Inflammatory macrophage (primary cell): ENCODE measurements at regions not wholly inside any gene's neighbourhood (a gene's known extent, or its start where the extent isn't known, plus 50 kb on each side); places are given as distances from the start of the nearest gene placed in this dataset.
A peak's percentile ranks its signal among the peaks of the same experiment; 100 is the strongest.

Experiments
- DNase-seq, 2 donors: peaks; one replicate each; pipeline ENCODE4 v3.0.0-alpha.2; 2020 to 2022

GRCh38 chrX:80098038-80098437 lies 83.5 kb downstream of the TBX22 start:
- no peak for DNase-seq

DNA sequence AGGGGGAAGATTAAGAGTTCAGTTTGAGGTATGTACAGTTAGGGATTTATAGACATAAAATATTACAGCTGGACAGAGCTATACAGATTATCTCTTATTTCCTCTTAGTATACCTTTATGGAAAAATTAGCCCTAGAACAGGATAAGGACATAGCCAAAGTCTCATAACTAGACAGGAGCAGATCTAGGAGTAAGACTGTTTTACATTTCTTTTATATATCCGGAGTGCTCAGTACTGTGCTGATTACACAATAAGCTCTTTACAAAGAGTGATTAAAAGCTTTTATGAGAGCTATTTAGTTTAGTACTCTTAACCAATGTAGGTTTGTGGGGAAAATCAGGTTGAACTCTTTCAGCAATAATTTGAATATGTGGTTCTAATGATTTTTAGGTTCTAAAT lies 105.8 kb downstream of the TBX22 start:
- DNase-seq, result no peak

DNA sequence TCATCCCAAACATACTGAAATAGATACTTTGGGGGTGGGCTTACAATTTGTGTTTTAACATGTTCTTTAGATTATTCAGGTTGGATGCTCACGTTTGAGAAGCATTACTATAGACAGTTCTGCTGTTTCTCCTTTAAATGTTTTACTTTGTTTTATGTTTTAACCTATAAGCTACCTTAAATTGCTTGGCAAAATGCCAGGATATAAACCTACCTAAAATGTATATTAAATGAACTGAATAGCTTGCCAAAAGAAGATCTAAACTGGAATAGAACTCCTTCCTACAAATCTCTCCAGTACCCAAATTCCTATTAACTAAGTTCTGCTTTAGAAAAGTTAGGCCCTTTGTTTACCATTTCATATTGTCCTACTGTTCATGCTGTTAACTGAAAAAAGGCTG lies 124.4 kb downstream of the TBX22 start:
- DNase-seq, result no peak

DNA sequence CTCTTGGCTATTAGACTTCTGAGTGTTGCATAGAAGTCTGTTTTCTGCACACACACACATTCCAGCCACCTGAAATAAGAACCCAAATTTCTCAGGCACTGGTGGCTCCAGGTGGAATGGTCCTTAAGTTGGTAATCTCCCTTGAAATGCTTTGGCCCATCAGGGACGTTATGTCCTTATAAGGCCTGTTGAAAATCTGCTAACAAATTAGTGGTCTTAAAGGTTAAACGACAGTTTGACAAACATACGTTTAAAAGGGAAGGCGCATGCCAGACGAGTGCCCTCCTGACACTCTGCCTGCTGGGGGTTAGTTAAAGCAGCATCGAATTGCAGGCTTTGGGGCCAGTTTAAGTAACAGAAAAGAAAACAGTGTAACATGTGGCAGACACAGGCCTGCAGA lies 125.0 kb downstream of the TBX22 start:
- DNase-seq, result no peak

DNA sequence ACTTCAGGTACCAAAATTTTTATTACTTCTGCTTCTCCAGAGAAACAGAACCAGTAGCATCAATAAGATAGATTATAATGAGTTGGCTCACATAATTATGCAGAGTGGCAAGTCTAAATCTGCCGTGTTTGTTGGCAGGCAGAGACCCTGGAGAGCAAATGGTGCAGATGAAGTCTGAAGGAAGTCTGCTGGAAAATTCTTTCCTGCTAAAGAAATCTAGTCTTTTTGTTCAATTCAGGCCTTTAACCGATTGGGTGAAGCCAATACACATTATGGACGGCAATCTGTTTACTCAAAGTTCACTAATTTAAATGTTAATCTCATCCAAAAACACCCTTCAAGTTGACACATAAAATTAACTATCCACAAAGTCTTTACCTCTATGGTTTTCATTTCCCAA lies 156.0 kb downstream of the TBX22 start:
- no peak for DNase-seq

DNA sequence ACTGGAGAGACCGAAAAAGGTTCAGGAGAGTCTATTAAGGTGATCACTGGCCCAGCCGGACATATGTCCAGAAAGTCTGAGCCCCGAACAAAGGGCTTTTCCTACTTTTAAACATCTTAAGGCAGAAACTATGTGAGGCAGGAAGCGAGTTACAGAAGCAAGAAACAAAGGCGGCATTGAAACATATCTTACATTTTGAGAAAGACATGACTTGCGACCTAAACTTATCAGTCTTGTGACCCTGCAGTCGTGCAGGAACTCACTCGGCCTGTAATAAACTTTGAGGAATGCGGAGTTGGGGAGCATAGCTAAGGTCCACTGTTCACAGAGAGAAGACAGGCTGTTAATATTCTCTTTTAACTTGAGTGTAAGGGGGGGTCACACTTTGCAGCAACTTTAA lies 158.7 kb downstream of the TBX22 start:
- DNase-seq, result no peak

GRCh38 chrX:80174925-80175574 lies 160.5 kb downstream of the TBX22 start:
- no peak for DNase-seq

GRCh38 chrX:80181079-80181478 lies 166.5 kb downstream of the TBX22 start:
- no peak for DNase-seq

GRCh38 chrX:80184854-80185253 lies 170.3 kb downstream of the TBX22 start:
- no peak for DNase-seq

DNA sequence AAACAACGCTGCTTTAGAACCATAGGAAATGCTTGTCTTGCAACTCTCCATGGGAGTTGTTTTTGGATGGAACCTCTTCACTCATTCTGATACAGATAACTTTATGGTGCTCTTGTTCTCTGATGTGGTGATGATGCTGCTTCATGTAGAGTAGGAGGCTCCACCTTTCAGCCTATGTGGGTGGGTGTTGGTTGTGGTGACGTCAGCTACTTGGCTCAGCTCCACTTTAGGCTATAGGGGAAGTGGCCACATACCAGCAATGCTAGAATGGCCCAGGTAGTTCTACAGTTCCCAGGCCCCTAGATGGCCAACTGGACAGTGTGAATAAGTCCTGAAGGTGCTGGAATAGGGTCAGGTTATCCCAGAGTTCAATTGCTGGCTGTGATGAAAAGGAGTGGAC lies 192.1 kb downstream of the TBX22 start:
- DNase-seq, result no peak

DNA sequence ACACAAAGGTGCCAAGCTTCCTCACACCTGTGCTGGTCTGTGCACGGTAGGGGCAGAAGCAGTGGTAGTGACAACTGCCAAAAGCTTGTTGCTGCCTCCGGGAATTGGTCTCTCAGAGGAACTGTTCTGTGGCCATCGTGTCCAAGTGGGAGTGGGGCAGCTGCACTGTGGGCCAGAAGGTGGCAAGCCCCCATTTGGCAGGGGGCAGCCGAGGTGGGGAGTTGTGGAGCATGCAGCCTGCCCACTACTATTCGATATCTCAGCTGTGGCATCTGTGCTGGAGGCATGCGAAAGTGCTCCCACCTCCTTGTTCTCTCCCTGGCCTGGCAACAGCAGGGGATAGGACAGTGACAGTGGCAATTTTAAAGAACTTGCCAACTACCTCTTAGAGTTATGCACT lies 192.8 kb downstream of the TBX22 start:
- no peak for DNase-seq

GRCh38 chrX:80216086-80216485 lies 201.5 kb downstream of the TBX22 start:
- DNase-seq, result peak; percentile 12 to 29

DNA sequence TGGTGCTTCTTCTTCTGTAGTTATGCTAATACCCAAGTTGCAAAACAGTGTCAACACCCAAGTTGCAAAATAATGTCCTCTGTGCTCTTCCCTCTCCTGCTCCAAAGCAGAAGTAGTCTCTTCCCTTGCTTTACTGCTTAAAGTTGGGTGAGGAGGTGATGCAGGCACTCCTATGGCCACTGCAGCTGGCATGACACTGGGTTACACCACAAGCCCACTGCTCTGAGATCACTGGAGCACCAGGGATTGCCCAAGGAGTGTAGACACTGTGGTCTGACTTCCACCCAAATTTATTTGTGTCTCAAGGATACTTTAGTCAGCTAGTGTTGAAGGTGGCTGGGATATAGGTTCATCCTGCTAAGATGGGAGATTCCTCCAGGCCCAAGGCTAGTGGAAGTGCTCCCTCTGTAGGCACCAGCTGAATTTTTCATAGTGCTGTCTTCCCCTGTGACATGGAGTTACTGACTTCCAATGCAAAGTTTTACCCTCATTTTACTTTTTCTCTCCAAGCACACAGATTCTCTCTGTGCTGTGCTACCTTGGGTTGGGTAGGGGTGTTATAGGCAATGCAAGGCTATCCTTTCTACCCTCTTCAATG lies 196.2 kb upstream of the TENT5D start:
- peak; percentile 74 to 80 for DNase-seq

DNA sequence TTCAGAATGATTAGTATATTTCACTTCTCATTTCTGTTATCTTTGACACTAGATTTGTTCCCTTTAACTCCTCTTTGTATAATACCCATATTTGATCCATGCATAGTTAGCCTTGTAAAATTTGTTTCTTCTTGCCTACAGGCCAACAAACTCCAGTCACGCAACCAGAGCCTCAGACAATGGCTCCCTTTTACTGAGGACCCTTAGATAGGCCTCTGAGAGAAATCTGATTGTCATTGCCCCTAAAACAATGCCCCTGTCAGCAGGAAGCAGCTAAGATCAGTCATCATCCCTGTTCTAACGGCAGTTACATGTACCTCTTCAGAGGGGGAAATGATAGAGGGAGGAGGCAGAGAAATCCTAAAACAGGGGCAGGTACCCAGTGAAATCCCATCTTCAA lies 190.6 kb upstream of the TENT5D start:
- no peak for DNase-seq

DNA sequence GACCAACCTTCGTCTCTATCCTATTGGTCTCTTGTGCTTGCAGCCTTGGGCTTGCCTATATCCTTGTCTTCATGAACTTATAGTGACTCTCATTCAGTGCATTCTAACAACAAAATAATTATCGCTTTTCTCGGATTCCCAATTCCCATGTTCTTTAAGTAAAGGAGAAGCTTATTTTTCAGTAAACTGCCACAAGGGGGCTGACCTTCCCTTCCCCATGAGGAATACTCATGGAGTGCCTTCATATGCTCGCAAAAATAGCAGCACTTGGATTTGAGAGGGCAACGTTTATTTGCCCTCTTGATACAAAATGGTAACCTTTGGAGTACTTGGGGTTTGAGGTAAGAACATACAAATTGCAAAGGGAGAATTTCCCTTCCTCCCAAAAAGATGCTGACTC lies 183.2 kb upstream of the TENT5D start:
- DNase-seq, result no peak

DNA sequence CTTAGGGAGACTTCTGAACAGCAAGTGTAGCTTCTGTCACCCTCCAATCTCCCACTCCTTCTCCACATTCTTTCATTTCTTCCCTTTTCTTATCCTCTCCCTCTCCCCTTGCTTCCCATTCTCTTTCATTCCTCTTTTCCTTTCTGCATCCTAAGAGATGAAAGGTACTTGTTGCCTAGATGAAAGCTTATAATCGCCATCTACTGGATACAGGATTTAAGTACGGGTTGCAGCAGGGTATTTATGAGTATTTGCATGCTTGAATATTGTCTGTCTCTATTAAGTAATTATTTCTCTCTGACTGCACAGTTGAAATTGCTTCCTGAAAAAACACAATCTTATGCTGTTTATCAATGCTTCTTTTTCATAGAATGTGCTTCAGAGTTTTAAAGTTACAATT lies 174.0 kb upstream of the TENT5D start:
- DNase-seq, result no peak

- no peak for DNase-seq
These were observed 154.0 kb upstream of the TENT5D start for GRCh38 chrX:80266287-80266686.

DNA sequence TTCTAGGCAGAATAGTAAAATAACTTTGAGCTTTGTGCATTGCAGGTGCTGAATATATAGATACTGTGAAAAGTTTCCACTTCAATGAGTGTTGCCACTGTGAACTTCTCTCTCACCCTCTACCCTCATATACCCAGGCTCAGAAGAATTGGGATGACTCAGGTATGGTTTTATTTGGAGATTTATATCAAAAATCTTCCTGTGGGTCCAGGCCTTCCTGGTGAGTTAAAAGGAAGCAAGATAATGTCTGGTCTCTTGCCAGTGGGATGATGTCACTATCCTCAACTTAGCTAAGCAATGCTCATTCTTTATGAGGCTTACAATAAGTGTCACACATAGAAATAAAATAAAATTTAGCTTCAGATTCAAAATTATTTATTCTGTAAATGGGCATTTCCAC lies 153.3 kb upstream of the TENT5D start:
- DNase-seq, result no peak

- no peak for DNase-seq
These were observed 152.5 kb upstream of the TENT5D start for GRCh38 chrX:80267790-80268189.

- no peak for DNase-seq
These were observed 137.7 kb upstream of the TENT5D start for GRCh38 chrX:80282535-80282934.

DNA sequence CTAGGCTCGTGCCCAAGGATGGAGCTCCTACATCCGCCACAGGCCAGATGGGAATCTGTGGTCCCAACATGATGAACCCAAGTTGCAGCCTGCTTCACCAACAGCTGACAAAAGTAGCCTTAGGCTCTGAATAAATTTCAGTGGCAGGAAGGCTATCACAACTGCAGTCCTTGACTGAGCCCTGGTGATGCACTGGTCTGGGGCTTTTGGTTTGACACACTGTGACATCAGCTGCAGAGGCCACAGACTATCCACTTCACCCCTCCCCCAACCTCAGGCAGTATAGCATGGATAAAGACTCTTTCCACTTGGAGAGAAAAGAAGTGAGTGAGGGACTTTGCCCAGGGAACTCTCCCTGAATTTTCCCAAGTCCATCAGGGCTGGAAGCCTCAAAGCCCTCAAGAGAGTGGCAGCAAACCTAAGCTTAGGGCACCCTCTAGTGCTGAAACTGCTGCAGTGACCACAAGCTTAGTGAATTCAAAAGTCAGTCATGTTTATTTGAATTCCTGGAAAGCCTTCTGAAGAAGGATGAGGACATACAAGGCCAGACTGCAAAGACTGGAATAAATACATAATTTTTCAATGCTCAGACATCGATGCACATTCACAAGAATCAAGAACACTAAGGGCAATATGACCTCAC lies 135.0 kb upstream of the TENT5D start:
- DNase-seq, result peak; percentile 3 to 10

GRCh38 chrX:80290834-80291233 lies 129.4 kb upstream of the TENT5D start:
- no peak for DNase-seq

- no peak for DNase-seq
These were observed 126.9 kb upstream of the TENT5D start for GRCh38 chrX:80293354-80293753.

DNA sequence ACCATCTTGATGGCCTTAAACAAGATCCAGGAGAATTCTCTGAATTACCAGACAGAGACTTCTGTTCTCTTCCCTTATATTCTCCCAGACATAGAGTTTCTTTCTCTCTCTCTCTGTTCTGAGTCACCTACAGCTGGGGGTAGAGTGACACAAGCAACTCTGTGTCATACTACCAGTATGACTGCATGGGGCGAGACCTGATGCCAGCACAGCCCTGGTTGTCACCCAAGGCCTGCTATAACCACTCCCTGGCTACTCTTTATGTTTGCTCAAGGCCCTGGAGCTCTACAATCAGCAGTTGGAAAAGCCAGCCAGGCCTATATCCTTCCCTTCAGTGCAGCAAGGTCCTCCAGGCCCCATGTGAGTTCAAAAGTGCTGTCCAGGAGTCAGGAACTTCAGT lies 114.2 kb upstream of the TENT5D start:
- DNase-seq, result no peak

GRCh38 chrX:80312448-80312847 lies 107.8 kb upstream of the TENT5D start:
- DNase-seq, result no peak
